Hepatocyte (in vitro differentiated cells): ENCODE measurements at regions not wholly inside any gene's neighbourhood (a gene's known extent, or its start where the extent isn't known, plus 50 kb on each side); places are given as distances from the start of the nearest gene placed in this dataset.

Experiments
- DNase-seq: peaks from one replicate; pipeline ENCODE4 v3.0.0-alpha.2; 2016; ENCODE audit warnings: low spot score
- H2AFZ ChIP-seq: fragments of 200-600 bp; sonication (generic); 2 replicates; pipeline ENCODE4 v1.6.0; 2016; ENCODE audit warnings: antibody characterized with exemption, mild to moderate bottlenecking
- H3K27ac ChIP-seq: fragments of 200-600 bp; sonication (generic); 2 replicates; pipeline ENCODE4 v1.5.1; 2016; ENCODE audit warnings: mild to moderate bottlenecking
- H3K27me3 ChIP-seq: fragments of 200-600 bp; sonication (generic); 2 replicates; pipeline ENCODE4 v1.6.1; 2016
- H3K36me3 ChIP-seq: fragments of 200-600 bp; sonication (generic); replicated peaks from 2 replicates; pipeline ENCODE4 v1.5.1; 2016; ENCODE audit warnings: low read depth; ENCODE audit not compliant: insufficient read depth
- H3K4me1 ChIP-seq: fragments of 200-600 bp; sonication (generic); 2 replicates; pipeline ENCODE4 v1.5.1; 2016; ENCODE audit warnings: mild to moderate bottlenecking, moderate library complexity; ENCODE audit not compliant: insufficient read depth
- H3K4me2 ChIP-seq: fragments of 200-600 bp; sonication (generic); 2 replicates; pipeline ENCODE4 v1.6.0; 2016
- H3K4me3 ChIP-seq: fragments of 200-600 bp; sonication (generic); 2 replicates; pipeline ENCODE4 v1.5.1; 2016; ENCODE audit warnings: mild to moderate bottlenecking
- H3K79me2 ChIP-seq: fragments of 200-600 bp; sonication (generic); 2 replicates; pipeline ENCODE4 v1.6.0; 2017; ENCODE audit warnings: mild to moderate bottlenecking
- H3K9me2 ChIP-seq: fragments of 200-600 bp; sonication (generic); replicated peaks from 2 replicates; pipeline ENCODE4 v1.6.0; 2017; ENCODE audit warnings: mild to moderate bottlenecking; ENCODE audit not compliant: insufficient read depth
- H3K9me3 ChIP-seq: fragments of 200-600 bp; sonication (generic); 2 replicates; pipeline ENCODE4 v1.5.1; 2016; ENCODE audit warnings: low read depth, mild to moderate bottlenecking
- H4K20me1 ChIP-seq: fragments of 200-600 bp; sonication (generic); 2 replicates; pipeline ENCODE4 v1.6.0; 2016; ENCODE audit warnings: mild to moderate bottlenecking; ENCODE audit not compliant: insufficient read depth, poor library complexity, severe bottlenecking
- EZH2 ChIP-seq: fragments of 200-600 bp; sonication (generic); IDR thresholded peaks from 2 replicates; pipeline ENCODE4 v1.6.1; 2016; ENCODE audit warnings: antibody characterized with exemption, mild to moderate bottlenecking, borderline replicate concordance
- EZH2phosphoT487 ChIP-seq: fragments of 200-600 bp; sonication (generic); IDR thresholded peaks from one replicate; pipeline ENCODE4 v1.6.1; 2018; ENCODE audit warnings: antibody characterized with exemption, mild to moderate bottlenecking, low read depth, moderate library complexity; ENCODE audit not compliant: unreplicated experiment, severe bottlenecking
- WGBS: methylation state at CpG from one replicate; pipeline ENCODE4 v1.1.6; 2016; ENCODE audit warnings: low lambda C conversion rate; ENCODE audit errors: missing lambda C conversion rate; 5-methylcytosine and 5-hydroxymethylcytosine counted together
- TF ChIP-seq, protein P1 (sequence below): fragments of 200-600 bp; sonication (generic); IDR thresholded peaks from 2 replicates; pipeline ENCODE4 v1.5.1; 2016; ENCODE audit warnings: antibody characterized with exemption, mild to moderate bottlenecking; ENCODE audit not compliant: poor library complexity

DNA sequence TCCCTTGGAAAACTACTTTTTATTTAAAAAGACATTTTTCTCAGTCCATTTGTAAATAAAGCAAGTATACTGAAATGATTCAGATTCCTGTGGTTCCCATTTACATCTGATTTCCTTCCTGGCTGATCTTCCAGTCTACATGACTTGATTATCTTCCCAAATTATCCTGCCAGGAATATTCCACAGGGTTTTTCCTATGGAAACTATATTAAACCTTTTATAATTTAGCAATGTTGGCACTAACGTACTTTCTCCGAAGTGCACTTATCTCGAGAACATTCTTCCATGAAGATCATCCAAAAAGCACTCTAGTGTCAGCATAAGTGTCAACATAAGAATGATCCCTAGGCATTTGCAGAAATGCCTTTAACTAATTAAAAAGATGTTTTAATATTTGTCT lies 347.7 kb upstream of the KIF2B start:
- Histone ChIP-seq H3K27me3 (no peaks in the 10 kb centered on the region), H2AFZ (no peak overlapping the region), H3K79me2 (no peaks in the 10 kb centered on the region), H4K20me1 (no peaks in the 10 kb centered on the region), H3K4me3 (no peak overlapping the region), H3K9me3 (no peaks in the 10 kb centered on the region), H3K36me3 (no peaks in the 10 kb centered on the region), H3K4me2 (no peak overlapping the region), H3K27ac (no peak overlapping the region), H3K4me1 (no peaks in the 10 kb centered on the region), H3K9me2 (no peaks in the 10 kb centered on the region)
- DNase-seq = no peak
- WGBS = 78% methylated on average over 3 of the region's 3 CpGs
- no peak for TF ChIP-seq EZH2
- TF ChIP-seq EZH2phosphoT487 = no peak
- TF ChIP-seq, protein P1, sequence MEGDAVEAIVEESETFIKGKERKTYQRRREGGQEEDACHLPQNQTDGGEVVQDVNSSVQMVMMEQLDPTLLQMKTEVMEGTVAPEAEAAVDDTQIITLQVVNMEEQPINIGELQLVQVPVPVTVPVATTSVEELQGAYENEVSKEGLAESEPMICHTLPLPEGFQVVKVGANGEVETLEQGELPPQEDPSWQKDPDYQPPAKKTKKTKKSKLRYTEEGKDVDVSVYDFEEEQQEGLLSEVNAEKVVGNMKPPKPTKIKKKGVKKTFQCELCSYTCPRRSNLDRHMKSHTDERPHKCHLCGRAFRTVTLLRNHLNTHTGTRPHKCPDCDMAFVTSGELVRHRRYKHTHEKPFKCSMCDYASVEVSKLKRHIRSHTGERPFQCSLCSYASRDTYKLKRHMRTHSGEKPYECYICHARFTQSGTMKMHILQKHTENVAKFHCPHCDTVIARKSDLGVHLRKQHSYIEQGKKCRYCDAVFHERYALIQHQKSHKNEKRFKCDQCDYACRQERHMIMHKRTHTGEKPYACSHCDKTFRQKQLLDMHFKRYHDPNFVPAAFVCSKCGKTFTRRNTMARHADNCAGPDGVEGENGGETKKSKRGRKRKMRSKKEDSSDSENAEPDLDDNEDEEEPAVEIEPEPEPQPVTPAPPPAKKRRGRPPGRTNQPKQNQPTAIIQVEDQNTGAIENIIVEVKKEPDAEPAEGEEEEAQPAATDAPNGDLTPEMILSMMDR = no peak

DNA sequence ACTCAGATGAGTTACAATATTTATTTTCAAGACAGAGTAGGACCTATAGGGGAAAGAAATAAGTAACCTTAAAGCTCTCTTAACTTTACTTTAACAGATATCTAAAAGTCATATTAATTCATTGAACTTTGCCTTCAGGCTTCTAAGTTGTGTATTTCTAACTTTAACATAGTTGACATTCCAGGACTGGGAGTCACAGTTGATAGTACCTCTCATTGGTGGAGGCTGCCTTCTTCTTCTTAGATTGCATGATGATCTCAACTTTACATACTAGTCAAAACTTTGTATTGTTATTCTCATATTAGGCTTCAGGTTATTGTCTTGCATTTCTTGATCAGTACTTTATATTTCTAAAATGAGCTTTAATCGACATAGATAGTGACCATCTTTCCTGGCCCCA lies 350.1 kb upstream of the KIF2B start:
- Histone ChIP-seq H2AFZ (no peak overlapping the region), H3K4me1 (no peaks in the 10 kb centered on the region), H3K27ac (no peak overlapping the region), H3K9me2 (no peaks in the 10 kb centered on the region), H3K36me3 (no peaks in the 10 kb centered on the region), H3K4me3 (no peak overlapping the region), H3K9me3 (no peaks in the 10 kb centered on the region), H3K27me3 (no peaks in the 10 kb centered on the region), H3K4me2 (no peak overlapping the region), H3K79me2 (no peaks in the 10 kb centered on the region), H4K20me1 (no peaks in the 10 kb centered on the region)
- DNase-seq = peak; percentile 14
- TF ChIP-seq, protein P1 = no peak
- TF ChIP-seq EZH2phosphoT487 (no peak), EZH2 (no peak)
- WGBS = 100% methylated on average over 1 of the region's 1 CpG

DNA sequence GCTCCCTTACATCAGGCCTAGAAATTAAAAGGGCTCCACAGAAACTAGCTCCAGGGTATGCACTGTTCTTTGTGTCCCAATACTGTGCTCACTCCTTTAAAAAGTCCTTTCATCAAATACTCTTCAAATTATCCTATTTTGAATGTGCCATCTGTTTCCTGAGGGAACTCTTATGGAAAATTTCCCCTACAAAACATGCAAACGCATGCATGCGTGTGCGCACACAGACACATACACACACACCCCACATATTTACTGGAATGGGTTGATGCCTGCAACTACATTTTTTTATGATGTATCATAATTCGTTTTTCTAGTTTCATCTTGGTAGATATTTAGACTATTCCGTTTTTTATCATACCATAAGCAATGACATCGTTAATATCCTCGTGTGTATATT lies 351.2 kb upstream of the KIF2B start:
- DNase-seq = no peak
- no peaks in the 10 kb centered on the region for H3K9me3 ChIP-seq
- H3K4me2 ChIP-seq = no peak overlapping the region
- no peak for TF ChIP-seq EZH2phosphoT487
- TF ChIP-seq EZH2 = no peak
- TF ChIP-seq, protein P1 = no peak
- no peak overlapping the region for H2AFZ ChIP-seq
- H3K4me3 ChIP-seq = no peak overlapping the region
- no peaks in the 10 kb centered on the region for H3K79me2 ChIP-seq
- no peak overlapping the region for H3K27ac ChIP-seq
- H3K36me3 ChIP-seq = no peaks in the 10 kb centered on the region
- H3K9me2 ChIP-seq = no peaks in the 10 kb centered on the region
- 86% methylated on average over 7 of the region's 7 CpGs for WGBS
- H3K4me1 ChIP-seq = no peaks in the 10 kb centered on the region
- H3K27me3 ChIP-seq = no peaks in the 10 kb centered on the region
- no peaks in the 10 kb centered on the region for H4K20me1 ChIP-seq

DNA sequence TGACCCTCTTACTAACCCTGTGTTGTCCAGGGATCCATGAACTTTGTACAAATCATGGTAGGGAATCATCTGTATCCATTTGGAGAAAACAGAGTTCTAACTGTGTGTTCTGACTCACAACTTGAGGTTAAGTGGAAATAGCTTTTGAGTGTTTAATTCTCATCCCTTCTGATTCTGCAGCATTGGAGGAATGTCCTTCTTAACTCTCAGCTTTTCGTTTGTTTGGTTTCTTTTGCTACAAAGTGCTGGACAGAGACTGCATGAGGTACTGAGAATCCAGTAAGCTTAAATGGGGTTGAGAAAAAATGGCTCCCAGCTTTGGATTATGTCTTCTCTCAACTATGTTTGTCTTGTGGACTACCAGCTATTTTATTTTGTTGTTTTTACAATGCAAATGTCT lies 352.1 kb upstream of the KIF2B start:
- no peaks in the 10 kb centered on the region for H4K20me1 ChIP-seq
- H3K4me3 ChIP-seq = no peak overlapping the region
- H3K4me1 ChIP-seq = no peaks in the 10 kb centered on the region
- H3K27me3 ChIP-seq = no peaks in the 10 kb centered on the region
- no peaks in the 10 kb centered on the region for H3K36me3 ChIP-seq
- H3K4me2 ChIP-seq = no peak overlapping the region
- no peak for DNase-seq
- 54% methylated on average over 1 of the region's 1 CpG for WGBS
- TF ChIP-seq EZH2 (no peak), EZH2phosphoT487 (no peak)
- TF ChIP-seq, protein P1 = no peak
- no peaks in the 10 kb centered on the region for H3K79me2 ChIP-seq
- no peaks in the 10 kb centered on the region for H3K9me3 ChIP-seq
- H3K9me2 ChIP-seq = no peaks in the 10 kb centered on the region
- no peak overlapping the region for H2AFZ ChIP-seq
- H3K27ac ChIP-seq = no peak overlapping the region
